Left colon (tissue), 2 donors: ENCODE measurements at regions not wholly inside any gene's neighbourhood (a gene's known extent, or its start where the extent isn't known, plus 50 kb on each side); places are given as distances from the start of the nearest gene placed in this dataset.
"Not testable (repeated sequence)": the region's sequence is repeated elsewhere in the genome, so short reads cannot be mapped to it uniquely, and the experiment has no call there.

Experiments used
- ATAC-seq: fragments of 200-7000 bp; cut with Tn5 transposase; one replicate; pipeline ENCODE4 v1.9.1; 2020; ENCODE audit warnings: mild to moderate bottlenecking, moderate library complexity
- DNase-seq, 2 donors: peaks; one replicate each; pipeline ENCODE4 v3.0.0-alpha.2; 2020
- intact Hi-C, 2 donors: fragments of 100-400 bp; cut with DNase I in 1 of 2; cut with micrococcal nuclease in 1 of 2; formaldehyde crosslinking; loops; one replicate each; pipeline versions ENCODE4 v1.11.2 to v1.14.0; 2022; cut with DNase I, micrococcal nuclease
- donor health status: DM: no; HTN: no; CAD: no.
- donor health status: DM: yes; HTN: yes; CAD: no.

- DNase-seq, intact Hi-C loops, ATAC-seq: not testable (repeated sequence)
These were observed 290.4 kb downstream of the TUBA3C start for GRCh38 chr13:18891242-18891641.

- DNase-seq, intact Hi-C loops: not testable (repeated sequence)
- ATAC-seq = peak; percentile 26
These were observed 306.5 kb downstream of the TUBA3C start for GRCh38 chr13:18874875-18875789.

- ATAC-seq, DNase-seq, intact Hi-C loops: not testable (repeated sequence)
These were observed 311.1 kb downstream of the TUBA3C start for GRCh38 chr13:18870557-18870956.

- DNase-seq, intact Hi-C loops, ATAC-seq: not testable (repeated sequence)
These were observed 312.3 kb downstream of the TUBA3C start for GRCh38 chr13:18869365-18869764.

GRCh38 chr13:18837986-18838629 is 343.5 kb downstream of the TUBA3C start:
- DNase-seq, intact Hi-C loops, ATAC-seq: not testable (repeated sequence)

GRCh38 chr13:18837179-18837745 is 344.4 kb downstream of the TUBA3C start:
- ATAC-seq, DNase-seq, intact Hi-C loops: not testable (repeated sequence)

GRCh38 chr13:18836371-18837178 is 345.0 kb downstream of the TUBA3C start:
- ATAC-seq, DNase-seq, intact Hi-C loops: not testable (repeated sequence)

- DNase-seq, ATAC-seq, intact Hi-C loops: not testable (repeated sequence)
These were observed 345.9 kb downstream of the TUBA3C start for GRCh38 chr13:18835754-18836153.

- ATAC-seq, DNase-seq, intact Hi-C loops: not testable (repeated sequence)
These were observed 356.9 kb downstream of the TUBA3C start for GRCh38 chr13:18824678-18825077.

- intact Hi-C loops, ATAC-seq, DNase-seq: not testable (repeated sequence)
These were observed 358.7 kb downstream of the TUBA3C start for GRCh38 chr13:18822655-18823639.

GRCh38 chr13:18773988-18774387 is 407.6 kb downstream of the TUBA3C start:
- intact Hi-C loops, ATAC-seq, DNase-seq: not testable (repeated sequence)

GRCh38 chr13:18741696-18742095 is 439.9 kb downstream of the TUBA3C start:
- ATAC-seq, DNase-seq, intact Hi-C loops: not testable (repeated sequence)

GRCh38 chr13:18739310-18739709 is 442.3 kb downstream of the TUBA3C start:
- no peak for DNase-seq
- ATAC-seq = no peak
- intact Hi-C loops = no loop called here

GRCh38 chr13:18738086-18738485 is 443.5 kb downstream of the TUBA3C start:
- intact Hi-C loops, DNase-seq, ATAC-seq: not testable (repeated sequence)

- ATAC-seq, DNase-seq, intact Hi-C loops: not testable (repeated sequence)
These were observed 454.5 kb downstream of the TUBA3C start for GRCh38 chr13:18727138-18727537.

- DNase-seq, ATAC-seq, intact Hi-C loops: not testable (repeated sequence)
These were observed 455.1 kb downstream of the TUBA3C start for GRCh38 chr13:18726524-18726923.

- ATAC-seq, intact Hi-C loops, DNase-seq: not testable (repeated sequence)
These were observed 456.3 kb downstream of the TUBA3C start for GRCh38 chr13:18725242-18725822.
